ENCODE measurements at regions not wholly inside any gene's neighbourhood (a gene's known extent, or its start where the extent isn't known, plus 50 kb on each side); places are given as distances from the start of the nearest gene placed in this dataset.

DNA sequence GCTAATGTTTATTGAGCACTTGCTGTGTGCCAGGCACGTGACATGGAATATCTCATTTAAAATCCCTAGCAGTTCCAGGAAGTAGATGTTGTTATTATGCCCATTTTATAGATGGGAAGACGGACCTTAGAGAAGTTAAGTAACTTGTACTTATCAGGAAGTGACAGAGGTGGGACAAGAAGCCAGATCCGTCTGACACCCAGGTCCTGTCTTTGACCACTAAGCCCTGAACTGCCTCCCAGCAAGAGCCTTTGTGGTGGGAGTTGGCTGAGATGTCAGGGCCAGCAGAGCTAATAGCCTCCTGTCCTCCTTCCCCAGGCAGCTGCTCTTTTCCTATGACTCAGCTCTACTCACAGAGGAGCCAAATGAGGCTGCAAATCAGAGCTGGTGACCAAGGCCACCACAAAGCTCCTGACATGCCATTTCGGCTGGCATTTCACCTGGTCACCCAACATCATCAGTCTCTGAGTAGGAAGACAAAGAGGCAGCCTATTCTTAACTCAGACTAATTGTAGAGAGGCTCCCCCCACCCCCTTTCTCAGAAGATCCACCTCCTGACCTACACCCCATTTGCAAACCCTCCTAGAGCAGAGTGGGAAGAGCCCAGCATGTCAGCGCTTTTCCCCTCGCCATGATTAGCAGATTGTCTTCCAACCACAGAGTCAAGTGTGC, 175.1 kb upstream of the KIT start:
- DNase-seq = no peak
- Mint-ChIP-seq H3K36me3 (ENCODE audit: insufficient read depth in 2 of 2) (no peaks in the 10 kb centered on the region), H3K27ac (no peak overlapping the region), H3K9me3 (peaks cover 5 to 6% of the 10 kb centered on the region in 2 donors), H3K27me3 (ENCODE audit: low read depth) (no peaks in the 10 kb centered on the region), H3K4me3 (no peak overlapping the region), H3K4me1 (ENCODE audit: low read depth) (no peaks in the 10 kb centered on the region)
- ATAC-seq (replicated peaks in 1 of 2) = no peak

GRCh38 chr4:54484383-54484782, 173.4 kb upstream of the KIT start:
- Mint-ChIP-seq H3K27me3 (ENCODE audit: low read depth) (no peaks in the 10 kb centered on the region), H3K4me3 (no peak overlapping the region), H3K4me1 (ENCODE audit: low read depth) (no peaks in the 10 kb centered on the region), H3K27ac (no peak overlapping the region), H3K36me3 (ENCODE audit: insufficient read depth in 2 of 2) (no peaks in the 10 kb centered on the region), H3K9me3 (peaks cover 2 to 4% of the 10 kb centered on the region in 2 donors)
- no peak for DNase-seq
- no peak for ATAC-seq (replicated peaks in 1 of 2)

DNA sequence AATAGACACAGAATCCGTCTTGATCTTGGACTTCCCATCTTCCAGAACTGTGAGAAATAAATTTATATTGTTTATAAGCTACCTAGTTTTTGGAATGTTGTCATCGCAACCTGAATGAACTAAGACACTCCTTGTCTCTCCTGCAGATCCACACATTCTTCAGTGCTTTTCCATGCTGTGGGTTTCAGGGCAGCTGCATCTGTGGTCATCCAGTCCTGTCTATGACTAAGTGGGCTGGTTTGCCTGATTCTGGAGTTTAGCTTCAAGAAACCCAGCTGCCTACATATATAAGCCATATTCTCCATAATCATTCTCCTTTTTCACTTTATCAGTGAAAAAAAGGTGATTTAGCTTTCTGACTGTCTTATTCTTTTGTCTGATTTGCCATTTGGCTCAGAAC, 170.3 kb upstream of the KIT start:
- Mint-ChIP-seq H3K4me3 (no peak overlapping the region), H3K9me3 (peaks cover 0 to 4% of the 10 kb centered on the region in 2 donors), H3K27ac (no peak overlapping the region), H3K27me3 (ENCODE audit: low read depth) (no peaks in the 10 kb centered on the region), H3K36me3 (ENCODE audit: insufficient read depth in 2 of 2) (no peaks in the 10 kb centered on the region), H3K4me1 (ENCODE audit: low read depth) (no peaks in the 10 kb centered on the region)
- no peak for ATAC-seq (replicated peaks in 1 of 2)
- no peak for DNase-seq

DNA sequence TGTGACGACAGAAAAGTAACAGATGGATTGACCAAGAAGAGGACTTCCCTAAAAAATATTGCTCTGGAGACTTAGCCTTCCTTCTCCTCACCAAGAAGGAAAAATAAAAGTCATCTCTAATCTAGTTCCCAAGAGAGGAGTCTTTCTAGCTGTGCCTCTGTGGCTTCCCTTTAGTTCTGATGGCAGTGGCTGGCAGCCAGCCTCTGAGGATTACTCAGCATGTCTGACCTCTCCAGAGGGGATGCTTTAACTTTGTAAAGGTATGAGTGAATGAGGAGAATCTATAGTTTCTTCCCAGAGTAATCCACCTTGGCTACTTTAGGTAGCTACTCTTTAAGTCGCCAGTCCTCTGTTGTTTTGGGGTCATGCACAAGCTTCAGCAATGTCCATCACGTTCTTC, 163.9 kb upstream of the KIT start:
- no peak for ATAC-seq (replicated peaks in 1 of 2)
- no peak for DNase-seq
- Mint-ChIP-seq H3K4me1 (ENCODE audit: low read depth) (no peaks in the 10 kb centered on the region), H3K4me3 (no peak overlapping the region), H3K36me3 (ENCODE audit: insufficient read depth in 2 of 2) (peaks cover 0 to 2% of the 10 kb centered on the region in 2 donors), H3K27me3 (ENCODE audit: low read depth) (no peaks in the 10 kb centered on the region), H3K9me3 (no peaks in the 10 kb centered on the region), H3K27ac (no peak overlapping the region)

GRCh38 chr4:54495091-54495490, 162.7 kb upstream of the KIT start:
- Mint-ChIP-seq H3K4me1 (ENCODE audit: low read depth) (no peaks in the 10 kb centered on the region), H3K27ac (no peak overlapping the region), H3K9me3 (no peaks in the 10 kb centered on the region), H3K27me3 (ENCODE audit: low read depth) (no peaks in the 10 kb centered on the region), H3K4me3 (no peak overlapping the region), H3K36me3 (ENCODE audit: insufficient read depth in 2 of 2) (peaks cover 0 to 2% of the 10 kb centered on the region in 2 donors)
- DNase-seq = no peak
- no peak for ATAC-seq (replicated peaks in 1 of 2)

DNA sequence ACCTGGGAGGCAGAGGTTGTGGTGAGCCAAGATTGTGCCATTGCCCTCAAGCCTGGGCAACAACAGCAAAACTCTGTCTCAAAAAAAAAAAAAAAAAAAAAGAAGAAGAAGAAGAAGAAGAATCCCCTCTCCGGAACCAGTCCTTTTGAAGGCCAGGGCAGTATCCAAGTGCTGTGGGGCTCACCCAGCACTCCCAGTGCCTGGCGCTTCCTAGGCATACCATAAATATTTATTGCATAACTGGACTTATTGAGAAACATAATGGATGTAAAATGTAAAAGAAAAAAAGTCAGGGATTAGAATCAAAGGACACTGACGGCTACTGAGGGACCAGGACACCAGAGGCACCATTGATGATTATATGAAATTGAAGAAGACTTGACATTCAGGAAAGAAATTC, 162.1 kb upstream of the KIT start:
- Mint-ChIP-seq H3K27ac (no peak overlapping the region), H3K36me3 (ENCODE audit: insufficient read depth in 2 of 2) (peaks cover 0 to 2% of the 10 kb centered on the region in 2 donors), H3K9me3 (no peaks in the 10 kb centered on the region), H3K27me3 (ENCODE audit: low read depth) (no peaks in the 10 kb centered on the region), H3K4me1 (ENCODE audit: low read depth) (no peaks in the 10 kb centered on the region), H3K4me3 (no peak overlapping the region)
- DNase-seq (no peak), ATAC-seq (replicated peaks in 1 of 2) (no peak)

GRCh38 chr4:54496412-54496811, 161.3 kb upstream of the KIT start:
- Mint-ChIP-seq H3K27me3 (ENCODE audit: low read depth) (no peaks in the 10 kb centered on the region), H3K4me3 (no peak overlapping the region), H3K27ac (no peak overlapping the region), H3K36me3 (ENCODE audit: insufficient read depth in 2 of 2) (peaks cover 0 to 2% of the 10 kb centered on the region in 2 donors), H3K9me3 (no peaks in the 10 kb centered on the region), H3K4me1 (ENCODE audit: low read depth) (no peaks in the 10 kb centered on the region)
- no peak for DNase-seq
- ATAC-seq (replicated peaks in 1 of 2) = no peak

DNA sequence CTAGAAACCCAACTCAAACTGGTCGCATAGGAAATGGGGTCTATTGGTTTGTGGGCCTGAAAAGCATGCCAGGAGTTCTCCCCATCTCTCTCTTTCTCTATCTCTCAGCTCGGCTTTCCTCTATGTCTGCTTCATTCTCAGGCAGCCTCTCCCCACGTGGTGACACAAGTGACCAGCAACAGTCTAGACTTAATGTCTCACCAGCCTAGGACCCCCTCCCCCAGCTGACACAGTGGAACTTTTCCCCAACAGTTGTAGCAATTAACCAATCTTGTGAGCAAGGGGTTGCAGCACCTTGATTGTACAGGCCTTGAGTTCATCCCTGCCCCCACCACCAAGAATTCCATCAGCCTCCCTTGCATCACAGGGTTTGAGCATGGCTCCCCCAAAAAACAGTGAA, 159.8 kb upstream of the KIT start:
- no peak overlapping the region for H3K27ac Mint-ChIP-seq
- no peak overlapping the region for H3K4me3 Mint-ChIP-seq
- no peaks in the 10 kb centered on the region for H3K9me3 Mint-ChIP-seq
- no peaks in the 10 kb centered on the region for H3K27me3 Mint-ChIP-seq (ENCODE audit: low read depth)
- DNase-seq (no peak), ATAC-seq (replicated peaks in 1 of 2) (no peak)
- no peaks in the 10 kb centered on the region for H3K4me1 Mint-ChIP-seq (ENCODE audit: low read depth)
- peaks cover 0 to 2% of the 10 kb centered on the region in 2 donors for H3K36me3 Mint-ChIP-seq (ENCODE audit: insufficient read depth in 2 of 2)

DNA sequence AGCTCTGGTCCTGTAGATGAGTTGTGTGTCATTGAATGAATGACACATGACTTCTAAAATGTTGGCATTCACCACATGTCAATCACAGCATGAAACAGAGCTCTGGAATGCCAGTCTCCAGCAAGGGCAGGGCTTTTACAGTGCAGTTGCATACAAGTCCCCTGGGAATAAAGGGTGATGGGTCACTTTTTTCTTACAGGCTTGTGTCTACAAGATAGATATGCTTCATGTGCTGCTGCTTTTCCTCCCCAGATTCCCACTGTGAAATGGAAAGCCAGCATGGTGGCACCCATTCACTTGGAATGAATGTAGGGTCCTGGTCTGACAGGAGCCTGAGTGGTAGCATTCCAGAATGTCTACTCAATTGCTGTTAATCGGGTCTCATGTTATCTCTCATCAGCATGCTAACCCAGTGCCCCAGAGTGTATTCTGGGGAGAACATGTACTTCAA, 159.1 kb upstream of the KIT start:
- Mint-ChIP-seq H3K4me1 (ENCODE audit: low read depth) (no peaks in the 10 kb centered on the region), H3K36me3 (ENCODE audit: insufficient read depth in 2 of 2) (peaks cover 0 to 2% of the 10 kb centered on the region in 2 donors), H3K4me3 (no peak overlapping the region), H3K27ac (no peak overlapping the region), H3K9me3 (no peaks in the 10 kb centered on the region), H3K27me3 (ENCODE audit: low read depth) (no peaks in the 10 kb centered on the region)
- no peak for ATAC-seq (replicated peaks in 1 of 2)
- DNase-seq = no peak

DNA sequence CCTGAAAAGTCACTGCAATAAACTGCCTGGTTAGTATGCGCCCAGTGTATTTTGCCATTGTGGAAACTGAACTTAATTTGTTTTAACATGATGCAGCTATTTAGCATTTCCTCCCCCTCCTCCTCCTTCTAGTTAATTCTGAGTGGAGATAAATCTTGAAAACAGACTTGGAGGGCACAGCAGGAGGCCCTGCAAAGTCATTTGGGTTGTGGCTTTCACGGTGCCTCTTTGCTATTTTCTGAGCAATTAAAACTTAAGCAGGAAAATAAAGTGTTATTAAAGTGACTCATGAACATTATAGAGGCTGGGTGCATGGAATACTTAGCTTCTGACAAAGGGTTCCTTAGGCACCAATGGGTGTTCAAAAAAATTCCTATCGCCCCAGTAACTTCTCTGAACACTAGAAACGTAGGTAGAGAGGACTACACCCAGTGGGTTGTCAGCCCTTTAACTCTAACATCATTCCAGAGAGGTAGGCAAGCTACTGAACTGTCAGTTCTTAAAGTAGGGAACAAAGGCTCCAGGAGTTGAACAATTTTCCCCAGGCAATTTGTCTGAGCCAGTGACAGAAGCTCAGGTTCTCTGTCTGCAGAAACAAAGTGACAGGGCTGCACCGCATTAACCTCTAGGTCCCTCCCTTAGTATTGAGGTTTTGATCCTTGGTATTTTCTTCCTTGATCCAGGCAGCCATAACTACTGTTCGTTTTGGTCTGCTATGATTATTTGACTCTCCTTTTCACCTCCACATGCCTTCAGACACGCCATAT, 158.3 kb upstream of the KIT start:
- Mint-ChIP-seq H3K36me3 (ENCODE audit: insufficient read depth in 2 of 2) (peaks cover 0 to 2% of the 10 kb centered on the region in 2 donors), H3K4me3 (no peak overlapping the region), H3K9me3 (no peaks in the 10 kb centered on the region), H3K4me1 (ENCODE audit: low read depth) (no peaks in the 10 kb centered on the region), H3K27me3 (ENCODE audit: low read depth) (no peaks in the 10 kb centered on the region), H3K27ac (no peak overlapping the region)
- DNase-seq = no peak
- no peak for ATAC-seq (replicated peaks in 1 of 2)

DNA sequence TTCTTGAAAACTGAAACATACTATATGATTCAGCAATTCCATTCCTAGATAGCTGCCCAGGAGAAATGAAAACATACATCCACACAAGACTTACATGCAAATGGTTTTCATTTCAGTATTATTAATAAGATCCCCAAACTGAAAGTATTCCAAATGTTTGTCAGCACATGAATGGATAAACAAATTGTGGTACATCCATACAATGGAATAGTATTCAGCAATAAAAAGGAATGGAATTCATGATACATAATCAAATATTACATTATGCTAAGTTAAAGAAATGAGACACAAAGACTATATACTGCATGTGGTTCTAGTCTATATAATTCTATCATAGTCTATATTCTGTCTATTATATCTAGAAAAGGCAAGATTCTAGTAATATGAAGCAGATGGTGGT, 152.4 kb upstream of the KIT start:
- Mint-ChIP-seq H3K27ac (no peak overlapping the region), H3K27me3 (ENCODE audit: low read depth) (peaks cover 7% of the 10 kb centered on the region), H3K9me3 (peaks cover 3 to 4% of the 10 kb centered on the region in 2 donors), H3K4me1 (ENCODE audit: low read depth) (no peaks in the 10 kb centered on the region), H3K36me3 (ENCODE audit: insufficient read depth in 2 of 2) (no peaks in the 10 kb centered on the region), H3K4me3 (no peak overlapping the region)
- ATAC-seq (replicated peaks in 1 of 2) = no peak
- no peak for DNase-seq

GRCh38 chr4:54505996-54506395, 151.8 kb upstream of the KIT start:
- DNase-seq (no peak), ATAC-seq (replicated peaks in 1 of 2) (no peak)
- peaks cover 7% of the 10 kb centered on the region for H3K27me3 Mint-ChIP-seq (ENCODE audit: low read depth)
- peaks cover 3 to 4% of the 10 kb centered on the region in 2 donors for H3K9me3 Mint-ChIP-seq
- H3K4me3 Mint-ChIP-seq = no peak overlapping the region
- no peaks in the 10 kb centered on the region for H3K4me1 Mint-ChIP-seq (ENCODE audit: low read depth)
- no peaks in the 10 kb centered on the region for H3K36me3 Mint-ChIP-seq (ENCODE audit: insufficient read depth in 2 of 2)
- H3K27ac Mint-ChIP-seq = no peak overlapping the region

GRCh38 chr4:54509057-54509456, 148.7 kb upstream of the KIT start:
- Mint-ChIP-seq H3K36me3 (ENCODE audit: insufficient read depth in 2 of 2) (no peaks in the 10 kb centered on the region), H3K9me3 (peaks cover 3 to 4% of the 10 kb centered on the region in 2 donors), H3K27me3 (ENCODE audit: low read depth) (peaks cover 7% of the 10 kb centered on the region), H3K27ac (no peak overlapping the region), H3K4me1 (ENCODE audit: low read depth) (no peaks in the 10 kb centered on the region), H3K4me3 (no peak overlapping the region)
- DNase-seq (no peak), ATAC-seq (replicated peaks in 1 of 2) (no peak)

DNA sequence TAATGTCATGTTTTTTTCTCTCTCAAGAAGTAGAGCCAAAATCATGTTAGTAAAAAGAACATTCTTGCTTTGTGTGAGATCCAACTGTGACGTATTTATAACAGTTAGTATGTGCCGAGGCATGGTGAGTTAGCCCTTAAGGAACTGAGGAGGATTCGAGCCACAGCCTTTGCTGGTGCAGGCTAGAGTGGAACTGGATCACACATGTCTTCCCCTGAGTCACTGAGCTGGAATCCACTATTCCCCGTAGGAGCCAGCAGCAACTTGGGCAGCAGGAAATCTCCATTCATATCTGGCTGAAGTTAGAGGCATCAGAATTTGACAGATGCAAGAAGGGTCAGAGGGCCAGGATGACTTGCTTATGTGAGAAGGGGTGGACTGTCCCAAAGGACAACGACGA, 144.6 kb upstream of the KIT start:
- DNase-seq (no peak), ATAC-seq (replicated peaks in 1 of 2) (no peak)
- Mint-ChIP-seq H3K4me1 (ENCODE audit: low read depth) (no peaks in the 10 kb centered on the region), H3K27ac (no peak overlapping the region), H3K36me3 (ENCODE audit: insufficient read depth in 2 of 2) (no peaks in the 10 kb centered on the region), H3K9me3 (no peaks in the 10 kb centered on the region), H3K27me3 (ENCODE audit: low read depth) (no peaks in the 10 kb centered on the region), H3K4me3 (no peak overlapping the region)

Data from activated T-cell treated with anti-CD3 and anti-CD28 coated beads, Interleukin-2, amount 50 U/mL, for 72 hours (primary cell).